ENCODE measurements at regions not wholly inside any gene's neighbourhood (a gene's known extent, or its start where the extent isn't known, plus 50 kb on each side); places are given as distances from the start of the nearest gene placed in this dataset.

DNA sequence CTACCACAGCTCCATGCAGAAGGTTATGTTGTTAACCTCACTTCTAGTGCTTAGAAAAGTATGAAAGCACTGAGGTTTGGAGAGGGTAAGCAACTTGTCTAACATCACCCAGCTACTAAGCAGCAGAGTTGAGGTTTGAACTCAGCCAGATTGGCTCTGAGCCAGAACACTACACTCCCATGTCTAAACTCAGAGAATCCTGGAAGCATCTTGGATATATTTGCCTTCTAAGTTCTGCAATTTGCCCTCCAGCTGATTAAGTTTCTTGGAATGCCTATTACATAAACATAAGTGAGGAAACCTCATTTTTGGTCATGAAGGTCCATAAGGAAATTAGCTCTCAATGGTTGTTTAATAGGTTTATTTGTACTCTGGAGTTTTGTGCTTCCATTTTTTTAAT is 78.1 kb upstream of the PHYHIPL start:
- DNase-seq: no peak

- no peak for DNase-seq
Measured at GRCh38 chr10:59098831-59099452, 77.5 kb upstream of the PHYHIPL start.

DNA sequence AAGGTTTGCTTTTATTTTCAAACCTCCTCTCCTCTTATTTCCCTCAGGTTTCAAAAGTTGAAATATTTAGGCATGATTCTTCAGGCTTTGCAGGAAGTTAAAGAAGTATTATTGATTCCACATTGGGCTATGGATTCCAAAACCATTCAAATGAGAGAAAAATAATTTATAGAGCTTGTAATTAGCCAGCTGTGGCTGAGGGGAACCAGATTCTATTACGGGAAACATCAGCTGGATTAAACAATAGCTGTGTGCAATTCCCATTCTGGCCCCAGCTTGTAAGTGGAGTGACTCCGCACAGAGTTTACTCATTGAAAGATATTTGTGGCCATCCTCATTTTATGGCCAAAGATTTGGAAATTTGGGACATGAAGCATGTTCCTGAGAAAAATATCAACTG is 77.0 kb upstream of the PHYHIPL start:
- no peak for DNase-seq

DNA sequence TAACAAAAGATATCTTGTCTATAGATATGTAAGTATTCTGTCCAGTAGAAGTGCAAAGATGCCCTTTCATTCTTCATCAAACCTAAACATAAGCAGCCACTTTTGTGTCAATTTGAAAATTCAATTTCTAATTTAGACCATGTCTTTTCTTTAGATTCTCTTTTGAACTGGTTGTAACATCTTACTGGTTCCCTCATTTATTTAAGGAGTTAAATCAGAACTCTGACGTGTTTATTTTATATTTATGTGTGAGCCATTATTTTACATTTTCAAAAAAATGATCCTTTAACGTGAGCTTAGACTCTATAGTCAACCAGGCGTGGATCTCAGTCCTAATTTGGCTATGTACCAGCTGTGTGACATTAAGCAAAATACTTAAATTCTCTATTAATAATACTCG is 74.0 kb upstream of the PHYHIPL start:
- DNase-seq: no peak

GRCh38 chr10:59104186-59104585 is 72.3 kb upstream of the PHYHIPL start:
- no peak for DNase-seq

DNA sequence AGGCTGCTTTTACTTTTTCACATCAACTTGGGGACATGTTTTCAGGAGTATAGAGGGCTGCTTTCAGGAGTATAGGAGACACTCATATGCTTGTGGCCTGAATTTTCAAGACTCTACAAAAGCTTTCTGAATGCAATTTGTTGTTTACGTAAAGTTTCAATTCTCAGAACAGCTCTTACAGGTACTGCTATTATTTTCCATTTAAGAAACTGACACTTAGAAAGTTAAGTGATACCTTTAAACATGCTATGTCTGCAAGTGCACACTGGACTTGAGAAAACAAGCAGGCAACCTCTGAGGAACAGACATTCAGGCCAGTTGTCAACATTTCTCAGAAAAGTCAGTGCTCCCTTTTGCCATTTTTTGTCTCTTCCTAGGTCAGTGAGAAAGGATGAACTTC is 70.0 kb upstream of the PHYHIPL start:
- DNase-seq: no peak

DNA sequence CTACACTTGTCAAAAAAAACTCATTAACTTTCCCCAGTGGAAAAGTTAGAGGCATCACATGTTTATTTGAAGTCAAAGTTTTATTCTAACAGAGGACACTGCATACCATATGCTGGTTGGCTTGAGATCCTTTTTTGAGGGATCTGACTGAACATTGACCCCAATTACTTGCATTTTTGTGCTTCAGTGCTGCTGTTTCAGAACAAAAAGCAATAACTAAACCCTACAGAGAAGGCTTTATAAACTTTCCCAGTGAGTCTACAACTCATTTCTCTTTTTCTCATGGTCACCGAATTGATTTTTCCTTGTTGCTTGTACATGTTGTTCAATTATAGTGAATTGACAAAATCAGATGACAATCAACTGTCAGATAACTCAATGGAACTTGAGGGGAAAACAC is 69.3 kb upstream of the PHYHIPL start:
- DNase-seq: no peak

GRCh38 chr10:59108296-59108870 is 68.1 kb upstream of the PHYHIPL start:
- no peak for DNase-seq

- DNase-seq: no peak
Measured at GRCh38 chr10:59108886-59109288, 67.6 kb upstream of the PHYHIPL start.

DNA sequence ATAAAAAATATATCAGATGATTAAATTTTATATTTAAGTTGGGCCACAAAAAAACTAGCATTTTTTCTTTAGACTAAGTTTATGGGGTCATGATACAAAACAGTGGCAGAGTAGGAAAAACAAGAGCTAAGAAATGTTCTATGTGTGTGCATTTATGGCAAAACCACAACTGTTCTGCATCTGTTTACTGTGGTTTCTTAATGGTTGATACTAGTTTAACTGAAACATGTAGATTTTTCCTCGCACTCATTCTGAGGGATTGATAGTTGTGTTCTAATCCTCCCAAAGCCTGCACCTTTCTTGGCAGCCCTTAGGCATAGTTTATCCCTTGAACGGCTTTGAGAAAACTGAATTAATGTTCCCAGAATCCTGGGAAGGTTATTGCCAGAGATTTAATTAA is 66.6 kb upstream of the PHYHIPL start:
- DNase-seq: no peak

- DNase-seq: no peak
Measured at GRCh38 chr10:59124187-59124586, 52.3 kb upstream of the PHYHIPL start.

DNA sequence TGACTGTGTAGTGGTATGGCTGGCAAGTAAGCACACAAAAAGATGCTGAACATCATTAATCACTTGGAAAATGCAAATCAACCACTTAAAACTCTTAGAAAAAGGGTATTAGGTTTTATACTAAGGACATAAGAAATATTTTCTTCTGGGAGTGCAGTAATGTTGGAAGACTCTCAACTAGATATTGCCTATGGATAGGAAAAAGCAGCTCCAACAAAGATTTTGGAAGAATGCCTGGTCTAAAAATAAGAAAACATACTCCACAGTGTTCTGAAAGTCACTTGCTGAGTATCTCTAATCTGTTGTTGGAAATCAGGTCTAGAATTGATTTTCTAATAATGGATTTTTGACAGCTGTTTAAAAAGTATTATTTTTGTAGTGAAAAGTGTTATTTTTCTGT is 50.8 kb upstream of the PHYHIPL start:
- no peak for DNase-seq

- DNase-seq: no peak
Measured at GRCh38 chr10:59126261-59126660, 50.2 kb upstream of the PHYHIPL start.
